H9 (cell line): ENCODE measurements at regions not wholly inside any gene's neighbourhood (a gene's known extent, or its start where the extent isn't known, plus 50 kb on each side); places are given as distances from the start of the nearest gene placed in this dataset.

ENCODE experiments used
- DNase-seq: peaks from one replicate; pipeline ENCODE4 v3.0.0-alpha.2; 2017
- H2AFZ ChIP-seq: one replicate; pipeline ENCODE4 v1.6.1; 2013; ENCODE audit warnings: mild to moderate bottlenecking, low read length, control low read depth, moderate library complexity
- H2AK5ac ChIP-seq: 2 replicates; pipeline ENCODE4 v1.6.1; 2013; ENCODE audit warnings: low read length, control low read depth, mixed read lengths; ENCODE audit not compliant: insufficient read length
- H2BK120ac ChIP-seq: one replicate; pipeline ENCODE4 v1.6.1; 2013; ENCODE audit warnings: low read depth, mild to moderate bottlenecking, low read length, control low read depth, inconsistent platforms; ENCODE audit not compliant: poor library complexity, severe bottlenecking
- H2BK12ac ChIP-seq: 2 replicates; pipeline ENCODE4 v1.6.1; 2013; ENCODE audit warnings: low read length, control low read depth, mixed read lengths, low read depth; ENCODE audit not compliant: insufficient read length
- H2BK15ac ChIP-seq: 2 replicates; pipeline ENCODE4 v1.6.1; 2013; ENCODE audit warnings: low read depth, low read length, control low read depth
- H2BK20ac ChIP-seq: one replicate; pipeline ENCODE4 v1.6.1; 2013; ENCODE audit warnings: low read depth, mild to moderate bottlenecking, low read length, control low read depth, inconsistent platforms; ENCODE audit not compliant: poor library complexity, severe bottlenecking
- H2BK5ac ChIP-seq: 2 replicates; pipeline ENCODE4 v1.6.1; 2013; ENCODE audit warnings: low read length, control low read depth, mixed read lengths; ENCODE audit not compliant: insufficient read length
- H3K14ac ChIP-seq: 2 replicates; pipeline ENCODE4 v1.6.1; 2013; ENCODE audit warnings: low read length, control low read depth; ENCODE audit not compliant: insufficient read depth
- H3K18ac ChIP-seq: 2 replicates; pipeline ENCODE4 v1.6.1; 2013; ENCODE audit warnings: low read depth, mild to moderate bottlenecking, mixed read lengths, low read length, control low read depth; ENCODE audit not compliant: insufficient read length
- H3K23ac ChIP-seq: 2 replicates; pipeline ENCODE4 v1.6.1; 2013; ENCODE audit warnings: low read length, control low read depth, mixed read lengths, low read depth; ENCODE audit not compliant: insufficient read length
- H3K23me2 ChIP-seq: 2 replicates; pipeline ENCODE4 v1.6.1; 2013; ENCODE audit warnings: low read depth, mild to moderate bottlenecking, mixed read lengths, low read length, control low read depth; ENCODE audit not compliant: insufficient read length, poor library complexity, severe bottlenecking
- H3K27ac ChIP-seq: 2 replicates; pipeline ENCODE4 v1.5.1; 2013; ENCODE audit warnings: low read length, control low read depth, mixed read lengths, low read depth; ENCODE audit not compliant: insufficient read length
- H3K27me3 ChIP-seq: 2 replicates; pipeline ENCODE4 v1.6.1; 2013; ENCODE audit warnings: low read length, control low read depth, inconsistent platforms; ENCODE audit not compliant: insufficient read depth
- H3K4ac ChIP-seq: 2 replicates; pipeline ENCODE4 v1.6.1; 2013; ENCODE audit warnings: low read depth, mild to moderate bottlenecking, control low read depth, inconsistent platforms, low read length, moderate library complexity
- H3K4me1 ChIP-seq: 2 replicates; pipeline ENCODE4 v1.6.1; 2013; ENCODE audit warnings: low read length, control low read depth, inconsistent platforms; ENCODE audit not compliant: insufficient read depth
- H3K4me2 ChIP-seq: 2 replicates; pipeline ENCODE4 v1.6.1; 2013; ENCODE audit warnings: low read length, control low read depth, mixed read lengths; ENCODE audit not compliant: insufficient read length, insufficient read depth
- H3K56ac ChIP-seq: 2 replicates; pipeline ENCODE4 v1.6.1; 2013; ENCODE audit warnings: low read depth, mild to moderate bottlenecking, mixed read lengths, low read length, control low read depth; ENCODE audit not compliant: insufficient read length
- H3K79me1 ChIP-seq: 2 replicates; pipeline ENCODE4 v1.6.1; 2013; ENCODE audit warnings: low read depth, mild to moderate bottlenecking, moderate library complexity, low read length, control low read depth, inconsistent platforms; ENCODE audit not compliant: insufficient read depth, poor library complexity, severe bottlenecking
- H3K79me2 ChIP-seq: 2 replicates; pipeline ENCODE4 v1.6.1; 2013; ENCODE audit warnings: low read length, control low read depth, inconsistent platforms; ENCODE audit not compliant: insufficient read depth
- H3K9ac ChIP-seq: 2 replicates; pipeline ENCODE4 v1.6.1; 2013; ENCODE audit warnings: low read length, control low read depth, mixed read lengths; ENCODE audit not compliant: insufficient read length; ENCODE audit errors: extremely low read depth
- H3K9me3 ChIP-seq: one replicate; pipeline ENCODE4 v1.6.1; 2013; ENCODE audit warnings: low read depth, low read length, inconsistent platforms; ENCODE audit not compliant: control insufficient read depth
- H3T11ph ChIP-seq: one replicate; pipeline ENCODE4 v1.6.1; 2013; ENCODE audit warnings: mild to moderate bottlenecking, low read length, control low read depth, inconsistent platforms
- H4K20me1 ChIP-seq: one replicate; pipeline ENCODE4 v1.6.1; 2013; ENCODE audit not compliant: control insufficient read depth, insufficient read length, insufficient read depth
- H4K5ac ChIP-seq: 2 replicates; pipeline ENCODE4 v1.6.1; 2013; ENCODE audit warnings: low read depth, mild to moderate bottlenecking, mixed read lengths, low read length, control low read depth; ENCODE audit not compliant: insufficient read length
- H4K8ac ChIP-seq: replicated peaks from 2 replicates; pipeline ENCODE4 v1.6.1; 2013; ENCODE audit warnings: low read length, control low read depth, mixed read lengths, low read depth; ENCODE audit not compliant: insufficient read length
- H4K91ac ChIP-seq: 2 replicates; pipeline ENCODE4 v1.6.1; 2013; ENCODE audit warnings: low read depth, mild to moderate bottlenecking, moderate library complexity, mixed read lengths, low read length, control low read depth; ENCODE audit not compliant: insufficient read length
- H3K27ac Mint-ChIP-seq, 3 experiments: 2 replicates in 2 of 3; 3 replicates in 1 of 3; pipeline ENCODE4 v1.8.0; 2020 to 2021; ENCODE audit warnings: mixed read lengths in 3 of 3, mild to moderate bottlenecking in 1 of 3, moderate library complexity in 1 of 3
- H3K27me3 Mint-ChIP-seq: 2 replicates; pipeline ENCODE4 v1.8.0; 2021; ENCODE audit warnings: low read depth, mild to moderate bottlenecking, moderate library complexity, mixed read lengths
- H3K36me3 Mint-ChIP-seq, 3 experiments: 2 replicates in 2 of 3; 3 replicates in 1 of 3; pipeline ENCODE4 v1.8.0; 2020 to 2021; ENCODE audit warnings: low read depth in 3 of 3, mixed read lengths in 3 of 3; ENCODE audit not compliant: insufficient read depth in 1 of 3
- H3K4me1 Mint-ChIP-seq, 2 experiments: 2 replicates each; pipeline ENCODE4 v1.8.0; 2020; ENCODE audit warnings: mixed read lengths in 2 of 2
- H3K4me3 Mint-ChIP-seq, 2 experiments: 2 replicates in 1 of 2; 3 replicates in 1 of 2; pipeline ENCODE4 v1.8.0; 2020 to 2021; ENCODE audit warnings: mild to moderate bottlenecking in 2 of 2, mixed read lengths in 2 of 2, moderate library complexity in 1 of 2
- H3K9me3 Mint-ChIP-seq, 2 experiments: 2 replicates in 1 of 2; 3 replicates in 1 of 2; pipeline ENCODE4 v1.8.0; 2020; ENCODE audit warnings: mild to moderate bottlenecking in 2 of 2, mixed read lengths in 2 of 2, moderate library complexity in 1 of 2
- CTCF ChIP-seq: fragments of 200-600 bp; sonication (generic); conservative IDR thresholded peaks from 3 replicates; pipeline ENCODE4 v1.8.0; 2021; ENCODE audit warnings: antibody characterized with exemption, mild to moderate bottlenecking
- whole genome bisulfite sequencing: extraction: QIAGEN DNeasy Blood & Tissue Kit; methylation state at CpG from one replicate; pipeline ENCODE4 v1.1.7; 2013; ENCODE audit warnings: missing lambda C conversion rate, low lambda C conversion rate, mixed read lengths; ENCODE audit not compliant: insufficient read length; ENCODE audit errors: extremely low coverage; 5-methylcytosine and 5-hydroxymethylcytosine counted together

- no peak overlapping the region for H4K8ac ChIP-seq
- H3K9me3 ChIP-seq: no peaks in the 10 kb centered on the region
- Mint-ChIP-seq H3K4me1 (no peaks in the 10 kb centered on the region), H3K4me3 (no peak overlapping the region), H3K27ac (no peak overlapping the region), H3K9me3 (peaks cover 0 to 3% of the 10 kb centered on the region in 2 experiments; a peak in 1 of 5 replicates), H3K36me3 (no peaks in the 10 kb centered on the region), H3K27me3 (no peaks in the 10 kb centered on the region)
- H2AK5ac ChIP-seq: no peak overlapping the region
- WGBS: no CpG with 5 or more reads among the region's 1 CpG
- no peaks in the 10 kb centered on the region for H4K20me1 ChIP-seq
- H3K4me2 ChIP-seq: no peak overlapping the region
- H3K27me3 ChIP-seq: no peaks in the 10 kb centered on the region
- no peak overlapping the region for H3K27ac ChIP-seq
- H3K56ac ChIP-seq: no peak overlapping the region
- no peak overlapping the region for H2BK12ac ChIP-seq
- no peak overlapping the region for H3T11ph ChIP-seq
- no peak overlapping the region for H2BK15ac ChIP-seq
- H3K14ac ChIP-seq: no peak overlapping the region
- H3K23me2 ChIP-seq: no peaks in the 10 kb centered on the region
- H3K23ac ChIP-seq: no peak overlapping the region
- H3K4me1 ChIP-seq: no peaks in the 10 kb centered on the region
- no peak for TF ChIP-seq CTCF
- H2AFZ ChIP-seq: no peak overlapping the region
- no peak overlapping the region for H2BK5ac ChIP-seq
- H4K5ac ChIP-seq: no peak overlapping the region
- H3K18ac ChIP-seq: no peak overlapping the region
- no peaks in the 10 kb centered on the region for H3K79me2 ChIP-seq
- no peak overlapping the region for H4K91ac ChIP-seq
- H2BK20ac ChIP-seq: no peak overlapping the region
- no peak for DNase-seq
- H3K4ac ChIP-seq: no peak overlapping the region
- H3K9ac ChIP-seq: no peak overlapping the region
- no peaks in the 10 kb centered on the region for H3K79me1 ChIP-seq
- H2BK120ac ChIP-seq: no peak overlapping the region
Observed at GRCh38 chr2:188848887-188849435, 125.2 kb upstream of the COL3A1 start.
